ENCODE measurements at regions not wholly inside any gene's neighbourhood (a gene's known extent, or its start where the extent isn't known, plus 50 kb on each side); places are given as distances from the start of the nearest gene placed in this dataset.

GRCh38 chr3:124347418-124347817 lies 355.5 kb upstream of the ROPN1 start:
- no peak for TF ChIP-seq EZH2 (optimal IDR thresholded peaks at IDR 0.05; ENCODE audit: low read depth, low read length)
- TF ChIP-seq CTCF (IDR thresholded peaks at IDR 0.05; ENCODE audit: low read length) = no peak; the same call in 1 of the 2 replicates
